NCI-H2196 treated with DMSO at 0.1 percent for 48 hours (cell line): ENCODE measurements at regions not wholly inside any gene's neighbourhood (a gene's known extent, or its start where the extent isn't known, plus 50 kb on each side); places are given as distances from the start of the nearest gene placed in this dataset.
"Not testable (repeated sequence)": the region's sequence is repeated elsewhere in the genome, so short reads cannot be mapped to it uniquely, and the experiment has no call there.

ENCODE experiments used
- DNase-seq: peaks from one replicate; lab custom pipeline; 2025; ENCODE audit not compliant: unreplicated experiment; lab: John Stamatoyannopoulos, UW

DNA sequence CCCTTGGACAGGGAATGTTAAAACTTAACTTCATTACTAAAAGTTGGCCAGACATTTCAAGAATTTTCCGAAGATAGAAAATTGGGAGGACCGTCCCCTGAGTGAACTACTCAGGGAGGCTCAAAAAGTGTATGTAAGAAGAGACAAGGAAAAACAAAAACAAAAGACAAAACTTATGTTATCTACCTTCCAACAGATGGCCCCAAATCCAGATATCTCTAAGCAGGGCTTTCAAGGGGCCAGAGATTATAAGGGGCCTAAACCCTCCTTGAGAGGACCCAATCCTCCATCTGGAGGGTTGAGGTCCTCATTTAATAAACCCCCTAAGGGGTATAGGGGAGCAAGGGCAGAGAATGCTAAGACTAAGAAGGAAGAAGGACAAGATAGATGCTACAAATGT lies 203.6 kb downstream of the SH2D4B start:
- DNase-seq, result no peak

DNA sequence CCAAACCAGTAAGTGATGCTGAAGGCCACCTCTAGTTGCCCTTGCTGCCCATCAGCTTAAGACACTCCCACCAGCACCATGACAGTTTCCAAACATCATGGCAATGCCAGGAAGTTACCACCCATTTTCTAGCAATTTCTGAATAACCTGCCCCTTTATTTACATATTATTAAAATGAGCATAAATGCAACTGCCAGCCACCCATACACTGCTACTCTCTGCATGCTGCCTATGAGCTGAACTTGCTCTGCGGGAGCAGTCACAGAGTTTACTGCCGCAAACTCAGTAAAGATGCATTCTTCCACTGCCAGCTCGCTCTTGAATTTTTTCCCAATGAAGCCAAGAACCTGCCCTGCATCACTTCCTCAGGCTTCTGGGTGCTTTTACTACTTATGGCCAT lies 212.6 kb downstream of the SH2D4B start:
- DNase-seq, result no peak

- no peak for DNase-seq
Observed at GRCh38 chr10:80751940-80752339, 214.2 kb downstream of the SH2D4B start.

DNA sequence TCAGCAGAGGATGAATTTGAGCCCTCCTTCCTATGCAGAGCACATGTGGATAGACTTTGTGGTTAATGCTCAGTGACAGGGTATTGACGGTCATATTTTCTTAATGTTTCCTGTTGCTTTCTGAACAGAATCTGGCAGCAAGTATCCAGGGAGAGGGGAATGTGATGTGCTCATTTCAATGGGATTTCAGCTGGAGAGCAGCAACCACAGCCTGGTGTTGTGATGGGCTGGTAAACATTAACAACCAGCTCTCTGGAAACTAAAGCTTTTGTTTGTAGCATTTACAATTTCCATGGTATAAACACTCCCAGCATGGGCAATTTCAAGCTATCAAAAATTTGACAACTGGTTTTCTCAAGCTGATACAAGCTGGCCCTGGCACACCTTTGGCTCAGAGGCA lies 215.9 kb downstream of the SH2D4B start:
- no peak for DNase-seq

GRCh38 chr10:80755893-80756292 lies 218.2 kb downstream of the SH2D4B start:
- no peak for DNase-seq

- no peak for DNase-seq
Observed at GRCh38 chr10:80759693-80760092, 222.0 kb downstream of the SH2D4B start.

- DNase-seq, result no peak
Observed at GRCh38 chr10:80760914-80761371, 223.2 kb downstream of the SH2D4B start.

- DNase-seq, result no peak
Observed at GRCh38 chr10:80767963-80768362, 230.3 kb downstream of the SH2D4B start.

- DNase-seq, result no peak
Observed at GRCh38 chr10:80769700-80770160, 232.0 kb downstream of the SH2D4B start.

DNA sequence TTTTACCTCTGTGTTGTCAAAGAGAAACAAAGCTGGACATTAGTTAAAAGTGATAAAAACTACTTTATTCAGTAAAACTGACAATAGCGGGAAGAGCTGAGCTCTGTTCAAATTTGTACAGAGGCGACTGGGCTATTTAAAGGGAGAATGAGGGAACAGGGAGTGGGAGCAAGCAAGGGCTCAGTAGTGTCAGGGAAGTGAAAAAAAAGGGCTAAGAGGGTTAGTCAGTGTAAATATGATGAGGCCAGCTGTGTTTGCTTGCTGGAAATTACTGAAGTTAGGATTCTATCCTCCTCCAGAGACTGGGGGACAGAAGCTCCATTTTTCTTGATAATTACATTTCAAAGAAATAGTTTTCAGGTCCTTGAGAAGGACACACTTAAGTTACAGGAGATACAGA lies 232.5 kb downstream of the SH2D4B start:
- no peak for DNase-seq

GRCh38 chr10:80771285-80771684 lies 233.6 kb downstream of the SH2D4B start:
- DNase-seq, result no peak

DNA sequence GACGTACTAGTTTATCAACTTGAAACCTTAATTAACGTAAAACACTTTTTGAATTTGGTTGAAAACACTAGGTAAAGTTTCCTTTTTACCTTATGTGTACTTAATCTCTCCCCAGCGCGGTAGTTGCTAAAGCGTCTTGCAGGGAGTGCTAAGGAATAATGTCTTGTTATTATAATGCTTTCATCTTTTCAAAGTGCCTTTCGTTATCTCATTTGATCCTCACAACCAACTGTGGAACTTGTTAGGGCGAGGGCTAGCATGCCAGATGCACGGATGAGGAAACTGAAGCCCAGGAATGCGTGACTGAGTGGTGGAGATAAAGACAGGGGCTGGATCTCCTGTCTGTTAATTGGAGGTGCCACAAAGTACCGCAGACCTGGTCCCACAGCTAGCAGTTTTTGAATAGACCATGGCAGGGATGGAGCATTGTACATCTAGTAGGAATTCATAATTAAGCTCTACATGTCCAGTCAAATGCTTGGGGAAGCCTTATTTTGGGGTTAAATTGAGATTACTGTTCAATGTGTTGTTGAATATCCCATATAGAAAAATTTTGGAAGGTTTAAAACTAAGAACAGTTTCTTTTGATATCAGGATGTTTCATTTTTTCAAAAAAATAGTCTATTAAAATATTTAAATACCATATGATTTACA lies 234.3 kb downstream of the SH2D4B start:
- DNase-seq, result no peak

GRCh38 chr10:80772596-80772995 lies 234.9 kb downstream of the SH2D4B start:
- no peak for DNase-seq

DNA sequence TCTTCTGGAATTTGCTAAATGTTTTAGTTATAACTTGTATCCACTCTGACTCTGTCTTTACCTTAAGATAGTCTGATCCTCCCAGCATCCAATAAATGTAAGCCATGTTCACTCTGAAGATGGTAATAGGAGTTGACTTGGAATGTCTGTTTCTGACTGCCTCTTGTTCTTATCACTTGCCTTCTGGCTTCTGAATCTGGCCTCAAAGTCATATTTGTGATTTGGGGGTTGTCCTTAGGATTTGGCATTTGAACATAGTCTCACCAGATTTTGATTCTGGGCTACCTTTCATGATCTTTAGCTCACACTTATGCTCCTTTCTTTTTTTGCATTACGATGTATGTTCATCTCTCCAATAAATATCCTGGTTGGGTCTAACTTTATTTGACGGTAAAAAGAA lies 247.0 kb downstream of the SH2D4B start:
- DNase-seq, result no peak

GRCh38 chr10:80786322-80786721 lies 248.6 kb downstream of the SH2D4B start:
- DNase-seq, result no peak

GRCh38 chr10:80787952-80788351 lies 250.2 kb downstream of the SH2D4B start:
- no peak for DNase-seq

DNA sequence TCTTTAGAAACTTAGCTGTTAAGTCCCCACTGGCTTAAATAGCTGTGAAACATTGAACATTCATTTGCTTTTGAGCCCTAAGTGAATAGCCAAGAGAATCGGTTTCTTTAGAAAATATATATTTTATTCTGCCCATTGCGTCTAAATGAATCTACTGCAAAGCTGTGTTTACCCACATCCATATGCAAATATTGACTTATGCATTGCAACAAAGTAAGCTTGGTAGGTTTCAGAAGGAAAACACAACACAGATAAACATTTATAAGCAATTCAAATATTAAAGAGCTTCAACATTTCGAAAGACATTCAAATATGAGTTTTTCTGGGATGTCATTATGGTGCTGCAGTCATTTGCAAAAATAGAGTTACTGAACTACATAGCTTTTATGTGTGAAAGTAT lies 257.3 kb downstream of the SH2D4B start:
- DNase-seq, result no peak

DNA sequence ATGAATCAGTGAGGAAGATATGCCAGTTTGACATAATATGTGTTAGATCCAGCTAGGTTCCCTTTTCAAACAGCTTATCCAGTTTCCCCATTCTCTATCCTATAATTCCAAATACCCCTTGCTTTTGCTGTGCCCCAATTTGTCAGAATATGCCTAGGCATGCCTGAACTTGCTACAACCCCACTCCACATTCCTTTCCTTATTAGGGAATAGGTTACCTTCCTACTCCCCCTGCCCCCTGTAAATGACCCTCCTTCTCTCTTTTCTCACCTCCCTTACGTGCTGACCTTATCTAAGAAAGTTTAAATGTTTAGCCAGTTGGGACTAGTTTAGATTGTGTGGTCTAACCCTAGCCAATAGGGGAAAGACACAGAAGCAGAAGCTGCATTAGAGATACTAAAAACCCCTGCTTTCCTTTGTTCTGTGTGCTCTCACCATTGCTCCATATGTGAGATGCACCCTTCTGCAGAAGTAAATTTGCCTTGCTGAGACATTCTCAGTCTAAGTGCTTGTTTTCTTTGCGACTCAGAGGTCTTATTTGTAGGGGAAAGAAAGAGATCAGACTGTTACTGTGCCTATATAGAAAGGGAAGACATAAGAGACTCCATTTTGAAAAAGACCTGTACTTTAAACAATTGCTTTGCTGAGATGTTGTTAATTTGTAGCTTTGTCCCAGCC lies 267.8 kb downstream of the SH2D4B start:
- DNase-seq, result no peak

- DNase-seq, result no peak
Observed at GRCh38 chr10:80814147-80814652, 276.5 kb downstream of the SH2D4B start.

GRCh38 chr10:80829151-80829550 lies 291.4 kb downstream of the SH2D4B start:
- no peak for DNase-seq

GRCh38 chr10:80829562-80829961 lies 291.9 kb downstream of the SH2D4B start:
- DNase-seq, result no peak

DNA sequence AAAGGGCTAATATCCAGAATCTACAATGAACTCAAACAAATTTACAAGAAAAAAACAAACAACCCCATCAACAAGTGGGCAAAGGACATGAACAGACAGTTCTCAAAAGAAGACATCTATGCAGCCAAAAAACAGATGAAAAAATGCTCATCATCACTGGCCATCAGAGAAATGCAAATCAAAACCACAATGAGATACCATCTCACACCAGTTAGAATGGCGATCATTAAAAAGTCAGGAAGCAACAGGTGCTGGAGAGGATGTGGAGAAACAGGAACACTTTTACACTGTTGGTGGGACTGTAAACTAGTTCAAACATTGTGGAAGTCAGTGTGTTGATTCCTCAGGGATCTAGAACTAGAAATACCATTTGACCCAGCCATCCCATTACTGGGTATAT lies 295.0 kb downstream of the SH2D4B start:
- DNase-seq, result not testable (repeated sequence)
